ENCODE measurements at regions not wholly inside any gene's neighbourhood (a gene's known extent, or its start where the extent isn't known, plus 50 kb on each side); places are given as distances from the start of the nearest gene placed in this dataset.

GRCh38 chr1:234730475-234730769 is 120.4 kb upstream of the IRF2BP2 start:
- TF ChIP-seq CTCF (conservative IDR thresholded peaks at IDR 0.05; ENCODE audit: control insufficient read depth, insufficient read depth, low read depth, low read length) = no peak
- no peak overlapping the region for H3K4me3 ChIP-seq (ENCODE audit: control insufficient read depth, low read depth, low read length)
- no peak for DNase-seq (ENCODE audit: low read depth)

- no peak for TF ChIP-seq CTCF (conservative IDR thresholded peaks at IDR 0.05; ENCODE audit: control insufficient read depth, insufficient read depth, low read depth, low read length)
- DNase-seq (ENCODE audit: low read depth) = no peak
- H3K4me3 ChIP-seq (ENCODE audit: control insufficient read depth, low read depth, low read length) = no peak overlapping the region
Measured at GRCh38 chr1:234729561-234730474, 119.8 kb upstream of the IRF2BP2 start.

GRCh38 chr1:234728740-234729139 is 118.8 kb upstream of the IRF2BP2 start:
- TF ChIP-seq CTCF (conservative IDR thresholded peaks at IDR 0.05; ENCODE audit: control insufficient read depth, insufficient read depth, low read depth, low read length) = no peak
- no peak overlapping the region for H3K4me3 ChIP-seq (ENCODE audit: control insufficient read depth, low read depth, low read length)
- DNase-seq (ENCODE audit: low read depth) = no peak

GRCh38 chr1:234727018-234727940 is 117.3 kb upstream of the IRF2BP2 start:
- no peak for TF ChIP-seq CTCF (conservative IDR thresholded peaks at IDR 0.05; ENCODE audit: control insufficient read depth, insufficient read depth, low read depth, low read length)
- no peak overlapping the region for H3K4me3 ChIP-seq (ENCODE audit: control insufficient read depth, low read depth, low read length)
- DNase-seq (ENCODE audit: low read depth) = no peak

- TF ChIP-seq CTCF (conservative IDR thresholded peaks at IDR 0.05; ENCODE audit: control insufficient read depth, insufficient read depth, low read depth, low read length) = no peak
- DNase-seq (ENCODE audit: low read depth) = no peak
- no peak overlapping the region for H3K4me3 ChIP-seq (ENCODE audit: control insufficient read depth, low read depth, low read length)
Measured at GRCh38 chr1:234726359-234726943, 116.5 kb upstream of the IRF2BP2 start.

Measured in fibroblast of mammary gland (primary cell).